Renal cortex interstitium (tissue), 11 donors: ENCODE measurements at regions not wholly inside any gene's neighbourhood (a gene's known extent, or its start where the extent isn't known, plus 50 kb on each side); places are given as distances from the start of the nearest gene placed in this dataset.
"Not testable (repeated sequence)": the region's sequence is repeated elsewhere in the genome, so short reads cannot be mapped to it uniquely, and the experiment has no call there.

Source experiments
- DNase-seq, 11 donors: peaks; one replicate each; pipeline ENCODE4 v3.0.0-alpha.2; 2013; ENCODE audit warnings: low read depth in 9 of 11, low spot score in 4 of 11; ENCODE audit errors: extremely low read depth in 1 of 11

DNA sequence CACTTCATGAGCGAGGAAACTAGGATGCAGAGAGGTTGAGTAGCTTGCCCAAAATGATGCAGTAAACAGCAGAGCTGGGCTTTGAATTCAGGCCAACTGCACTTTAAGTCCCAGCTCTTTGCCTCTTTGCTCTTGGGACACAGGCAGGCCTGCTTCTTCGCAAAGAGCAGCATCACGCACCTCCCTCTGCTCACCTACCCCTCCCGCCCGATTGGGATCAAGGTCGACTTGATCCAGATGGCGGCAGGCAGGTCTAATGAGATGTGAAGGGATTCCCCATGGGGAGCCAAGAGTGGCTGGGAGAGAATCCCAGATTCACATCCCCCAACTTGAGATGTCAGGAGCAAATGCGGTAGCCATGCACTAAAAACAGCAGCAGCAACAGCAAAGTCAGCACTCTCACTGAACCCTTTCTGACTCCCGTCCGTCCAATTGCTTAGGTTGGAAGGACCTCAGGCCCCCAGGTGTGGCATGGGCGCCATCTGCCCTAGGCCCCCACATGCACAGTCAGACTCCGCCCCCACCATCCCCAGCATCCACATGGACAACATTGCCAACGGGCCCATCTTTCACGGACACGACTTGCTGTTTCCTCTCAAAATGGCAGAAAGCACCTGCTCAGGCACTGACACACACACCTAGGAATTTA is 84.3 kb upstream of the MAP4K4 start:
- no peak for DNase-seq

DNA sequence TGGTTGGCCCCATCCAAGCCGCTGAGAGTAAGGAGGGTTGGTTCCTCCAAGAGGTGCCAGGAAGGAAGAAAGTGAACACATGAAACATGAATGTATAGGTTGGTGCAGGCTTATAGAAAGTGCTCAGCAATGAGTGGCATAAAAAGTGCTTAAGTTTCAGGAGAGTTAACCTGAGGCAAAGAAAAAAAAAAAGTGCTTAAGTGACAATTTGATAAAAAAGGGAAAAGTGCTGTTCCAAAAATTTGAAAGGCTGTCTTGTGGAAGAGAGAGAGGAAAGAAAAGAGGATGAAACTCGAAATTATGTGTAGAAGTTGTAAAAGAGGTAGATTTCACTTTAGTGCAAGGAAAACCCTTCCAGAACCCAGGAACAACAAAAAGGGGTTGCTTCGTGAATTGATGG is 85.5 kb upstream of the MAP4K4 start:
- no peak for DNase-seq

DNA sequence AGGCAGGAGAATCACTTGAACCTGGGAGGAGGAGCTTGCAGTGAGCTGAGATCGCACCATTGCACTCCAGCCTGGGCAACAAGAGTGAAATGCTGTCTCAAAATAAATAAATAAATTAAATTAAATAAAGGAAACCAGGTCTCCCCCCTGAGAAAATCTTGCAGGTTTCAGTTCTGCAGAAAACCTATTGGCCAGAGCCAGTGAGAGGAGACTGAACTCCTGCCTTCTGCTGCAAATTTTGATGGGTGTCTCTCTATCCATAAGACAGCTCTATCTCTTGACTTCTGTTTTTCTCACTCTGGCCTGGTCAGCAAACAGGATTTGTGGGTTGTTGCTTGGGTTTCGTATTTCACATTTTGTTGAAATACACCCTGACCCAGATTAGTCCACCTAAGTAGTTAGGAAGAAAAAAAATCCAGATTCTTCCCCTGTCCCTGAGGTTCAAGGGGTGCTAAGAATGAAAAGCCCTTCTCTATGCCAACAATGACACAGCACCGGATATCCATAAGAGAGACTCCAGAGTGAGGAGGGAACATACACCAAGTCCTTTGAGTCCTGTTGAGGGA is 86.7 kb upstream of the MAP4K4 start:
- no peak for DNase-seq

DNA sequence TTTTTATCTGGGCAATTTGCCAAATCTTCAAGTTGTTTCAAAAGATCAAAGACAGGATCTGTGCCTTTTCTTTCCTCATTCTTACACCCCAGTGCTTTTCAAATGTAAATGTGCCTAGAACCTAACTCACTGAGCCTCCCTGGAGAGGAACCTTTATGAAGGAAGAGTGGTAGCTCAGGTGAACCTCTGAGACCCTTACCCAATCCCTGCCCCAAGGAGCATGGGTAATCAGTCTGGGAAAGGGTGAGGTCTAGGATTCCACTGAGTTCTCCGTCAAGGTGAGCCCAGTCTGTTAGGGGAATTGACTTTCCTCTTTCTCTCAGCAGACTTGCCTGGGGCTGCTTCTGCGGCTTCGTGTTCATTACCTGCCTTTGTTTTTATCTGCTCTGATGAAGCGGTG is 88.1 kb upstream of the MAP4K4 start:
- no peak for DNase-seq

DNA sequence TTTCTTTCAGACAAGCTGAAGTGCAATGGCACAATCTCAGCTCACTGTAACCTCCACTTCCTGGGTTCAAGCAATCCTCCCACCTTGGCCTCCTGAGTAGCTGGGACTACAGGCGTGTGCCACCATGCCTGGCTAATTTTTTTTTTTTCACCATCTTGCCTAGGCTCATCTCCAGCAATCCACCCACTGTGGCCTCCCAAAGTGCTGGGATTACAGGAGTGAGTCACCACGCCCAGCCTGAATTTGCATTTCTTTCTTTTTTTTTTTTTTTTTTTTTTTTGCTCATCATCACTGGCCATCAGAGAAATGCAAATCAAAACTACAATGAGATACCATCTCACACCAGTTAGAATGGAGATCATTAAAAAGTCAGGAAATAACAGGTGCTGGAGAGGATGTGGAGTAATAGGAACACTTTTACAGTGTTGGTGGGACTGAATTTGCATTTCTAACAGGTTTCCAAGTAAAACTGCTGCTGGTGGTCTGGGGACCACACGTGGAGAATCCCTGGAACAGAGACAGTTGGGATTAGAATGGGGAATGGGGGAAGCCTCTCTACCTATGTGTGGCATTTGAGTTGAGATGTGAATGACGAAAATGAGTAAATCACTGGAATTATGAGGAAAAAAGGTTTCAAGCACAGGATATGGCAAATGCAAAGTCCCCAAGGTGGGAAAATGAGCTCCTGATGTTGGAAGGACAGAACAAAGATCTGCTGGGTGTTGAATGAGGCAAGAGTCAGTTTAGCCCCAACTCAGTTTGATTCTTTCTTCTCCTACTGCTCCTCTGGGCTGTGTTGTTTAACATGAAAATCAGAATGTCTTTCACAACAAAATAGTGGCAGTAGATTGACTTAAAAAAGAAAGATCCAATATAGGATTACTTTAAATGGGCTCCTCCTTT is 88.8 kb upstream of the MAP4K4 start:
- DNase-seq = no peak

DNA sequence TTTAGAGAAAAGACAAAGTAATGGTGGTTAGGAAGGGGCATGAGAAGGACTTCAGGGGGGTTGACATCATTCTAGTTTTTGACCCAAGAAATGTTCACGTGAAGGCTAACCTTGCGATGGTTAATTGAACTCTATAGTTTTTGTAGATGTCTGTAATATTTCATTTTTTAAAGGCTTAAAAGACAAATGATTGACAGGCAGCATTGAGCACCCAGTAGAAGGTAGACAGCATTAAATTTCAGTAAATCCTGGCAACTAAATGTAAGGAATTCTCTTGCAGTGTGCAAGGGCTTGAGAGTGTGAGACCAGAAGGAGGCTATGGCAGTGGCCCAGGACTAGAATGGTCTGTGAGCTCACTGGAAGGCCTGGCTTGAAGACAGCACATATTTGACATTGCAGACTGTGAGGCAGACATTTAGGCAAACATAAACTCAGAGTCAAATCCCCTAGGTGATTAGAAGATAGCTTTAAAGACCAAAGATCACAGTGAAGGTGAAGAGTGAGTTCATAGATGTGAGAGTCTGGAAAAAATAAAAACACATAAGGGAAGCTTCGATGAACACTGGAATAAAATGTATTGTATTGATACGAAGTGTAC is 100.1 kb upstream of the MAP4K4 start:
- DNase-seq = no peak

DNA sequence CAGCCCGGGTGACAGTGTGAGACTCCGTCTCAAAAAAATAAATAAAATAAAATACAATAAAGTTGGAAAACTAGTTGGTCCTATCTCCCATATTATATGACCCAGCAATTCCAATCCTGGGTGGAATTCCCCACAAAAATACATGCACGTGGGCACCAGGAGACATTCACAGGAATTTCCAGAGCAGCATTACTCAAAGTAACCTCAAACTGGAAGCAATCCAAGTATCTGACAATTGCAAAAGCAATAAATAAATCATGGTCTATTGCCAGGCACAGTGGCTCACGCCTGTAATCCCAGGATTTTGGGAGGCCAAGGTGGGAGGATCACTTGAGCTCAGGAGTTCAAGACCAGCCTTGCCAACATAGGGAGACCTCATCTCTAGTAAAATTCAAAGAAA is 101.2 kb upstream of the MAP4K4 start:
- DNase-seq = no peak

DNA sequence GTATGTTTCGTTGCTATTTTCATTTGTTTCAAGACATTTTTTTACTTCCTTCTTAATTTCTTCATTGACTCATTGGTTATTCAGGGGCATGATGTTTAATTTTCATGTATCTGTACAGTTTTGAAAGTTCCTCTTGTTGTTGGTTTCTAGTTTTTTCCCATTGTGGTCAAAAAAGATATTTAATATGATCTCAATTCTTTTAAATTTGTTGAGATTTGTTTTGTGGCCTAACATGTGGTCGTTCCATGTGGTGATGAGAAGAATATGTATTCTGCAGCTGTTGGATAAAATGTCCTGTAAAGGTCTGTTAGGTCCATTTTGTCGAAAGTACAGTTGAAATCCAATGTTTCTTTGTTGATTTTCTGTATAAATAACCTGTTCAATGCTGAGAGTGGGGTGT is 110.3 kb upstream of the MAP4K4 start:
- no peak for DNase-seq

DNA sequence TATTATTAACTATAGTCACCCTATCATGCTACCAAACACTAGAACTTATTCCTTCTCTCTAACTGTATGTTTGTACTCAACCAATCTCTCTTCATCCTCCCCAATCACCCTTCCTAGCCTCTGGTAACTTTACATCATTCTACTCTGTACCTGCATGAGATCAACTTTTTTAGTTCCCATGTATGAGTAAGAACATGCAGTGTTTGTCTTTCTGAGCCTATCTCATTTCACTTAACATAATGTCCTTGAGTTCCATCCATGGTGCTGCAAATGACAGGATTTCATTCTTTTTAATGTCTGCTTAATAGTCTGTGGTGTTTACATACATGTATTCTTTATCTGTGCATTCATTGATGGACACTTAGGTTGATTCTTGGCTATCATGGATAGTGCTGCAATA is 108.9 kb upstream of the RFX8 start:
- no peak for DNase-seq

DNA sequence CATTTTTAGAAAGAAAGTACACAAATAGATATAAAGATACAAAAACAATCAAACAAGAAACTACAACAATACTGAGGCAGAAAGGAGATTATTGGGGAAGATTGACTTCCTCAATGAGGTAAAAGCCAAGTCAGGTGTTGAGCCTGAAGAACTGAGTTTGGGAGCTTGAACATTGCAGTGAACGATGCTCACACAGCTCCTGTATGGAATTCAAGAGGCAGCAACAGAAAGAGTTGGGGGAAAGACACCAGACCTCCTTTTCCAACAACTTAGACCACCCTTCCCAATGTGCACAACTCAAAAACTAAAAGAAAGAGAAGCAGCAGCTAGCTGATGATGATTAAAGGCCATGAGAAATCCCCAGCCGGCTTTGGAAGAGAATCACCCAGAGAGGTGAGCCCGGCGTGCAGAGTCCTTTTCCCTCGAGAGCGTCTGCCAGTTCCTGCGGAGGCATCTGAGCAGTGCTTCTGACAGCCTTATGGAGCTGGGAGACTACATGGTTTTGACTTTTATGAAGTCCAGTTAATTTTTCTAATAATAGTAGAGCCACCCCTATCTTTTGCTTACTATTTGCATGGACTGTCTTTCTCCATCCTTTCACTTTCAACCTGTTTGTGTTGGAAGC is 106.9 kb upstream of the RFX8 start:
- DNase-seq = no peak

DNA sequence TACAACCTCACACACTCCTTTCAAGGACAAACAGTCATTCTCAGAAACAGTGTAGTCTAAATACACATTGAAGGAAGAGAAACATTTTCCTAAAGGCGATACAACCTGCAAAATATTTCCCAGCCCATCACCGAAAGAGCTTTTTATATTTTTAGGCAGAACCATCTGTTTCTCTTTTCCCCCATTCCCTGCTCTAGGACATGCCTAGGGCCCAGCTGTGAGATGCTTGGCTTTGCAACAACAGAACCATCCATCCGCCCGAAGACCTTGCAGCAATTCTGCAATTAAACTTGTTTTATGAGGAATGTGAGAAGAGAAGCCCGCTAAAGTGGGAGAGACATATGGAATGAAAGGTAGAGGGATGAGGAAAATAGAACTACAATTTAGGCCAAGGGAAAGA is 105.6 kb upstream of the RFX8 start:
- DNase-seq = no peak

DNA sequence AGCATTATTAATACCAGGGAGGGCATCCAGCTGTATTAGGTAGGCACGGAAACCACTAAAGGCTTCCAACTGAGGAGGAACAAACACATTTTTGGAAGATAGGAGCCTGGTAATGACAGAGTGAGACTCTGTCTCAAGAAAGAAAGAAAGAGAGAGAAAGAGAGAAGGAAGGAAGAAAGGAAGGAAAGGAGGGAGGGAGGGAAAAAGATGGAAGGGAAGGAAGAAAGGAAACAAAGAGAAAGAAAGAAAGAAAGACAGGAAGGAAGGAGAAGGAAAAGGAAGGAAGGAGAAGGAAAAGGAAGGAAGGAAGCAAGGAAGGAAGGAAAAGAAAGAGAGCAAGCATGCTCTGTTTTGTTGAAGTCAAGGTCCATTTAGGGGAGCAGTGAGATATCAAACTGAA is 103.8 kb upstream of the RFX8 start:
- DNase-seq = no peak

DNA sequence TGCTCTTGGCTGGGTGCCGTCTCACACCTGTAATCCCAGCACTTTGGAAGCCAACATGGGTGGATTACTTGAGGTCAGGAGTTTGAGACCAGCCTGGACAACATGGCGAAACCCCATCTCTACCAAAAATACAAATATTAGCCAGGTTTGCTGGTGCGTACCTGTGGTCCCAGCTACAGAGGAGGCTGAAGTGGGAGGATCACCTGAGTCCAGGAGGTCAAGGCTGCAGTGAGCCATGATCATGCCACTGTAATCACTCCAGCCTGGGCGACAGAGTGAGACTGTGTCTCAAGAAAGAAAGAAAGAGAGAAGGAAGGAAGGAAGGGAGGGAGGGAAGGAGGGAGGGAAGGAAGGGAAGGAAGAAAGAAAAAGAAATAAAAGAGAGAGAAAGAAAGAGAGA is 103.2 kb upstream of the RFX8 start:
- DNase-seq = not testable (repeated sequence)

DNA sequence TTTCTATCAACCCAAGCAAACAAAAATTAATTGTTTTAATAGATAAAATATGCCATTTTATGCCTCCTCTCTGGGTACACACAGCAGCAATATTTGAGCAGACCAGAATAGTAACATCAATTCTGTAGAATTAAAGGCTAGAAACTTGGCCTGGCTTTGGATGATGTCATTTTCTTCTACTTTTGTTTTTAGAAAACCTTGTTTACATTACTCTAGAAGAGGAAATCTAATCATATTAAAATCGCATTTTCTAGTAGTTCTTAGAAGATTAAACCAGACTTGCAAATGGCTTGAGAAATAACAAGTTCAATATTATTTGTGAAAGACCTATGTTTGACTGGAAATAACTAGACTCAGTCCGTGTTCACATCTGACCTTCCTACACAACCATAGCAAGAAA is 102.3 kb upstream of the RFX8 start:
- DNase-seq = no peak

DNA sequence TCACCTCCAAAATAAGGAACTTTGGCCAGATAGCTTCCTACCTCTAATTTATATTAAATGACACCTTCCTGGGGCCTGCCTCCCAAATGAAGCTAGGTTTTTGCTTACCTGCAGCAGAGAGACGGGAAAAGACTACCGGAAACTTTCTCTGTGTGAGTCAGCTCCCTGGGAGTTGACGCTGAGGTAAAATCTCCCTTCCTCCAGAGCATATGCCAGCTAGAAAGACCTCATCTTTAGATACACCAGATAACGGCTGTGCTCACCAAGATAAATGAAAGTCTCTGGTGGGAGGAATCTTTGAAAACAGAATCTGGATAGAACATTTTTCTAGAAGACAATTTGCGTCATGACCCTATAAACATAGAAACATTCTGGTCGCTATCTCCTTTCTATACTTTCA is 99.7 kb upstream of the RFX8 start:
- DNase-seq = no peak

DNA sequence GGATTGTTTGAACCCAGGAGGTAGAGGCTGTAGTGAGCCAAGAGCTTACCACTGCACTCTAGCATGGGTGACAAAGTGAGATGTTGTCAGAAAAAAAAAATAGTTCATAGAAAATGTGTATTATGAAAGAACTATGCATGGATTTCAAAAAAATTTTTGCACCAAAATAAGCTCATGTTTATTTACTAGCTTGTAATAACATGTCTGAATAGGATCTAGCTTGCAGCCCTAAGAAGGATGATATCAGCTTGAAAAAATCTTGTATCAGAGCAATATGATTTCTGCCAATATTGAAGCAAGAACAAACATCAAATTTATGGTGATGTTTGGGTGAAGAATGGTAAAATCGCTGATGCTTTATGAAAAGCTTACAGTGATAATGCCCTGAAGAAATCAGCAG is 97.0 kb upstream of the RFX8 start:
- no peak for DNase-seq

DNA sequence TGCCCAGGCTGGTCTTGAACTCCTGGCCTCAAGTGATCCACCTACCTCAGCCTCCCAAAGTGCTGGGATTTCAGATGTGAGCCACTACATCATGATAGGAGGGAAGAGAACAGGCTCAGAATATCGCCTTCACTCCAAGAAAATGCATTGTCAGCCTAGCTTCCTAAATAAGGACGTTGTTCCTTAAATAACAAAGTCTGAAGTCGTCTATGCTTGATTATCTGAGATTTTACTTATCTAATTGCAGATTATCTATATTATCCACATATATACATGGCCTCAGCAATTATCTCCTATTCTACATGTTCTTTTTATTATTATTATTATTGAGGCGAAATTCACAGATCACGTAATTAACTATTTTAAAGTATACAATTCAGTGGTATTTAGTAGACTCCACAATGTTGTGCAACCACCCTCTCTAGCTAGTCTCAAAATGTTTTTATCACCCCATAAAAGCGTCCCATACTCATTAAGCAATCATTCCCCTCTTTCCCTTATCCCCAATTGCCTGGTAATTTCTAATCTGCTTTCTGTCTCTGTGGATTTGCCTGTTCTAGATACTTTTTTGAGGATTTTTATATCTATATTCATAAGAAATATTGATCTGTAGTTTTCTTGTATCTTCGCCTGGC is 95.1 kb upstream of the RFX8 start:
- DNase-seq = no peak

DNA sequence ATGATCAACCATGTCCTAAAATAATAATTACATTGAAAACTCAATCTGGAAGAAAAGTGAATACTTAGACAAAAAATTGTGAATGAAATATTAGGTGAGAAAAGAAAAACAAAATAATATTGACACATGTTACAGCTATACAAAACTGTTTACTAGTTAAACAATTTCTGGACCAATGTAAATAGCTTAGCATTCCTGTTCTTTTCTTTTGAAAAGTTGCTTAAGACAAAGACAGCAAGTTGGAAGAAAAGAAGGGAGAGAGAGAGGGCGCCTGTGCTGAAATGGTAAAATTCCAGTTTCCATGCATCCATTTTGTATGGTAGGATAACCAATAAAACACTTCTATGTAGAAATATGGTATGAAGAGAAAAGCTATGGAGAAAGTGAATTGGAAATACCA is 94.1 kb upstream of the RFX8 start:
- no peak for DNase-seq

DNA sequence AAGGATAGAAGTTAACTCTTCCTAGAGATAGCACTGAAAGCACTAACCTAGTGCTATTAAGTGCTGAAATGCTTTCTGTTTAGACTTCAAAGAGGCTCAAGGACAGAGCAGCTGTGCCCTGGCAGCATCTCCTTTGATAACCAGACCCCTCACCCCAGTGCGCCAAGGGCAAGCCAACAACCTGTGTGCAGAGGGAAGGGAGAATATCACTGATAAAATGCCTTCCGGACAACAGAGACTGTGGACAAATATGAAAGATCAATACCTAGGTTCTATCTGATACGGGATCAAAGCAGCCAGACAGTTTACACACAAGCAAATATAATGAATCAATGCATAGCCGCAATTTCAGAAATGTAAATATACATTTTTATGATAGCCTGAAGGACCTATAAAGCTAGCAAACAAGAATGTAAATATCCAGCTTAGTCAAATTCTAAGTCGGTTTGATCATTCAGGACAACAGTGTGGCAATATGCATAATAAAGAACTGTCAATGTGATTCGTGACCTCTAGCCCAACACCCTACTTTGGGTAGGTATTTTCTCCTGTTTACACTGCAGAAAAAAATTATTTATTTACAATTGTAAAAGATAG is 91.8 kb upstream of the RFX8 start:
- no peak for DNase-seq
